CD4-positive, alpha-beta T cell (primary cell): ENCODE measurements at regions not wholly inside any gene's neighbourhood (a gene's known extent, or its start where the extent isn't known, plus 50 kb on each side); places are given as distances from the start of the nearest gene placed in this dataset.

ENCODE experiments used
- ATAC-seq: fragments of 200-7000 bp; cut with Tn5 transposase; one replicate; pipeline ENCODE4 v1.10.0; 2022; ENCODE audit warnings: mild to moderate bottlenecking; ENCODE audit not compliant: poor library complexity
- CTCF ChIA-PET: fragments of 350-600 bp; sonication (Branson Sonifier 250); formaldehyde crosslinking; loops from one replicate; lab custom pipeline; 2021; ENCODE audit warnings: antibody characterized with exemption, inconsistent platforms; lab: Charles Lee
- POLR2A ChIA-PET: fragments of 350-600 bp; sonication (Branson Sonifier 250); formaldehyde crosslinking; loops from one replicate; lab custom pipeline; 2021; ENCODE audit warnings: antibody characterized with exemption, inconsistent platforms; lab: Charles Lee
- DNase-seq, 14 experiments: peaks; one replicate each; pipeline ENCODE4 v3.0.0-alpha.2; 2013 to 2020; ENCODE audit warnings: mixed read lengths in 2 of 14
- H3K27ac ChIP-seq, 2 donors: one replicate each; pipeline versions ENCODE4 v1.5.1 to v1.7.0; 2013; ENCODE audit warnings: low read length in 2 of 2, low read depth in 1 of 2, mild to moderate bottlenecking in 1 of 2
- H3K27me3 ChIP-seq, 2 experiments: 1 replicate in 1 of 2; 2 replicates in 1 of 2; pipeline versions ENCODE4 v1.6.1 to v1.7.0; 2013; ENCODE audit warnings: low read length in 2 of 2, control low read depth in 1 of 2, mild to moderate bottlenecking in 1 of 2, moderate library complexity in 1 of 2; ENCODE audit not compliant: insufficient read depth in 2 of 2, control insufficient read depth in 1 of 2
- H3K36me3 ChIP-seq: one replicate; pipeline ENCODE4 v1.6.1; 2013; ENCODE audit warnings: low read length, control low read depth; ENCODE audit not compliant: insufficient read depth
- H3K4me1 ChIP-seq: one replicate; pipeline ENCODE4 v1.6.1; 2013; ENCODE audit warnings: low read length, control low read depth; ENCODE audit not compliant: insufficient read depth
- H3K4me3 ChIP-seq: one replicate; pipeline ENCODE4 v1.5.1; 2013; ENCODE audit warnings: mild to moderate bottlenecking, low read length, moderate library complexity
- H3K9me3 ChIP-seq, 2 experiments: 1 replicate in 1 of 2; 2 replicates in 1 of 2; pipeline versions ENCODE4 v1.6.1 to v1.7.0; 2013; ENCODE audit warnings: low read length in 2 of 2, mild to moderate bottlenecking in 2 of 2, control low read depth in 1 of 2, moderate library complexity in 1 of 2; ENCODE audit not compliant: control insufficient read depth in 1 of 2, insufficient read depth in 1 of 2
- H3K27ac Mint-ChIP-seq: one replicate; pipeline ENCODE4 v1.8.0; 2020; ENCODE audit warnings: mixed read lengths
- H3K27me3 Mint-ChIP-seq: one replicate; pipeline ENCODE4 v1.8.0; 2021; ENCODE audit warnings: mixed read lengths
- H3K36me3 Mint-ChIP-seq: one replicate; pipeline ENCODE4 v1.8.0; 2021; ENCODE audit warnings: low read depth, mixed read lengths
- H3K4me1 Mint-ChIP-seq: one replicate; pipeline ENCODE4 v1.8.0; 2021; ENCODE audit warnings: low read depth, mixed read lengths
- H3K4me3 Mint-ChIP-seq: one replicate; pipeline ENCODE4 v1.8.0; 2020; ENCODE audit warnings: mild to moderate bottlenecking, mixed read lengths
- H3K9me3 Mint-ChIP-seq: one replicate; pipeline ENCODE4 v1.8.0; 2020; ENCODE audit warnings: mixed read lengths
- CTCF ChIP-seq: fragments of 200-600 bp; IDR thresholded peaks from one replicate; pipeline ENCODE4 v1.8.0; 2022; ENCODE audit warnings: antibody characterized with exemption, mild to moderate bottlenecking
- intact Hi-C, 2 experiments: fragments of 100-400 bp; cut with DNase I in 1 of 2; cut with micrococcal nuclease in 1 of 2; formaldehyde crosslinking; loops; one replicate each; pipeline versions ENCODE4 v1.15.1 to v1.9.0; 2023 to 2025; cut with DNase I, micrococcal nuclease

DNA sequence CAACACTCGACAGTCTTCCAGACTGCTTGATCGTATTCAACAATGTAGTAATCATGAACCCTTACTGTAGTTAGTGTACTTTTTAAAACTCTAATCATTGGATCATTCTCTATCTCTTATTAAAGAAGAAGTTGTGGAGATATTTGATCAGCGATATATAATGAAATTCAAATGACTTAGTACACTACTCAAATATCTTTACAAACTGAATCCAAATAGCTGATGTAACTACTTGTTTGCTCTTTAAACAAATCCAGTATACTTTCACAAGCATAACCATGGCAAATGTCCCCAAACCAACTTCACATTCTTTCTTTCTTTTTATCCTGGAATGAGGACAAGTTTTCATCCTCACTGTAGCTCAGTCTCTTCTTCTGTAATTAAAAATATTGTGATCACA lies 1569.9 kb upstream of the ADGRL3 start:
- DNase-seq: no peak
- peaks cover 4 to 5% of the 10 kb centered on the region in 2 experiments for H3K9me3 ChIP-seq
- TF ChIP-seq CTCF: no peak
- intact Hi-C loops: no loop called here
- H3K9me3 Mint-ChIP-seq: peaks cover 8% of the 10 kb centered on the region
- no peaks in the 10 kb centered on the region for H3K4me1 Mint-ChIP-seq
- no peak overlapping the region for H3K27ac Mint-ChIP-seq
- ChIA-PET CTCF (no interaction called here), POLR2A (no interaction called here)
- no peak overlapping the region for H3K4me3 ChIP-seq
- no peaks in the 10 kb centered on the region for H3K27me3 Mint-ChIP-seq
- no peak overlapping the region for H3K27ac ChIP-seq
- H3K4me1 ChIP-seq: no peaks in the 10 kb centered on the region
- H3K36me3 ChIP-seq: no peaks in the 10 kb centered on the region
- ATAC-seq: no peak
- H3K36me3 Mint-ChIP-seq: no peaks in the 10 kb centered on the region
- no peak overlapping the region for H3K4me3 Mint-ChIP-seq
- H3K27me3 ChIP-seq: no peaks in the 10 kb centered on the region

GRCh38 chr4:59630922-59631321 lies 1569.2 kb upstream of the ADGRL3 start:
- ATAC-seq (no peak), DNase-seq (no peak)
- no peaks in the 10 kb centered on the region for H3K36me3 Mint-ChIP-seq
- H3K4me3 ChIP-seq: no peak overlapping the region
- H3K27ac Mint-ChIP-seq: no peak overlapping the region
- no peaks in the 10 kb centered on the region for H3K4me1 Mint-ChIP-seq
- peaks cover 4 to 5% of the 10 kb centered on the region in 2 experiments for H3K9me3 ChIP-seq
- CTCF ChIA-PET: no interaction called here
- intact Hi-C loops: no loop called here
- TF ChIP-seq CTCF: no peak
- POLR2A ChIA-PET: interaction anchor here (0.7 kb wide), 1 partner anchor 907 kb away, joined by 3 read pairs; no protein-coding TSS in a partner anchor
- H3K9me3 Mint-ChIP-seq: peaks cover 8% of the 10 kb centered on the region
- no peaks in the 10 kb centered on the region for H3K27me3 ChIP-seq
- H3K4me1 ChIP-seq: no peaks in the 10 kb centered on the region
- H3K27ac ChIP-seq: no peak overlapping the region
- no peak overlapping the region for H3K4me3 Mint-ChIP-seq
- H3K36me3 ChIP-seq: no peaks in the 10 kb centered on the region
- no peaks in the 10 kb centered on the region for H3K27me3 Mint-ChIP-seq

- Histone ChIP-seq H3K27me3 (no peaks in the 10 kb centered on the region), H3K4me1 (no peaks in the 10 kb centered on the region), H3K4me3 (no peak overlapping the region), H3K36me3 (no peaks in the 10 kb centered on the region), H3K27ac (no peak overlapping the region), H3K9me3 (peaks cover 0 to 8% of the 10 kb centered on the region in 2 experiments)
- intact Hi-C loops: no loop called here
- Mint-ChIP-seq H3K4me1 (no peaks in the 10 kb centered on the region), H3K27me3 (no peaks in the 10 kb centered on the region), H3K36me3 (no peaks in the 10 kb centered on the region), H3K27ac (no peak overlapping the region), H3K9me3 (peaks cover 15% of the 10 kb centered on the region), H3K4me3 (no peak overlapping the region)
- DNase-seq (no peak), ATAC-seq (no peak)
- ChIA-PET CTCF (no interaction called here), POLR2A (no interaction called here)
- TF ChIP-seq CTCF: no peak
These were observed 1562.5 kb upstream of the ADGRL3 start for GRCh38 chr4:59637596-59637995.
